ENCODE measurements at regions not wholly inside any gene's neighbourhood (a gene's known extent, or its start where the extent isn't known, plus 50 kb on each side); places are given as distances from the start of the nearest gene placed in this dataset.
"Not testable (repeated sequence)": the region's sequence is repeated elsewhere in the genome, so short reads cannot be mapped to it uniquely, and the experiment has no call there.

- no peak for DNase-seq
These were observed 480.7 kb downstream of the RPS29 start for GRCh38 chr14:49105512-49105911.

GRCh38 chr14:49092345-49092744, 493.8 kb downstream of the RPS29 start:
- no peak for DNase-seq

GRCh38 chr14:49089107-49089506, 497.1 kb downstream of the RPS29 start:
- no peak for DNase-seq

- not testable (repeated sequence) for DNase-seq
These were observed 512.9 kb downstream of the RPS29 start for GRCh38 chr14:49073292-49073691.

GRCh38 chr14:49058511-49058910, 527.7 kb downstream of the RPS29 start:
- no peak for DNase-seq

GRCh38 chr14:49057838-49058510, 528.2 kb downstream of the RPS29 start:
- no peak for DNase-seq

GRCh38 chr14:49056021-49056420, 530.2 kb downstream of the RPS29 start:
- no peak for DNase-seq

GRCh38 chr14:49052521-49052920, 533.7 kb downstream of the RPS29 start:
- no peak for DNase-seq

GRCh38 chr14:49051328-49052060, 534.7 kb downstream of the RPS29 start:
- no peak for DNase-seq

- no peak for DNase-seq
These were observed 535.4 kb downstream of the RPS29 start for GRCh38 chr14:49050822-49051221.

- DNase-seq: no peak
These were observed 536.5 kb downstream of the RPS29 start for GRCh38 chr14:49049711-49050110.

GRCh38 chr14:49044981-49045380, 541.2 kb downstream of the RPS29 start:
- no peak for DNase-seq

GRCh38 chr14:49036984-49037516, 549.1 kb downstream of the RPS29 start:
- no peak for DNase-seq

- DNase-seq: no peak
These were observed 549.9 kb downstream of the RPS29 start for GRCh38 chr14:49036266-49036665.

GRCh38 chr14:49033131-49033530, 553.0 kb downstream of the RPS29 start:
- no peak for DNase-seq

- not testable (repeated sequence) for DNase-seq
These were observed 554.5 kb downstream of the RPS29 start for GRCh38 chr14:49031710-49032109.

GRCh38 chr14:49019467-49020115, 566.6 kb downstream of the RPS29 start:
- DNase-seq: no peak

- DNase-seq: no peak
These were observed 568.7 kb downstream of the RPS29 start for GRCh38 chr14:49017447-49017846.

- no peak for DNase-seq
These were observed 569.8 kb downstream of the RPS29 start for GRCh38 chr14:49016381-49016780.

GRCh38 chr14:49014476-49014875, 571.7 kb downstream of the RPS29 start:
- DNase-seq: no peak

- DNase-seq: no peak
These were observed 577.8 kb downstream of the RPS29 start for GRCh38 chr14:49008363-49008762.

- no peak for DNase-seq
These were observed 595.0 kb downstream of the RPS29 start for GRCh38 chr14:48991141-48991540.

- DNase-seq: no peak
These were observed 602.8 kb downstream of the RPS29 start for GRCh38 chr14:48983351-48983888.

Measured in central memory CD4-positive, alpha-beta T cell (primary cell).